NT2/D1 (cell line): ENCODE measurements at regions not wholly inside any gene's neighbourhood (a gene's known extent, or its start where the extent isn't known, plus 50 kb on each side); places are given as distances from the start of the nearest gene placed in this dataset.

ENCODE experiments used
- SUZ12 ChIP-seq: IDR thresholded peaks from 2 replicates; pipeline ENCODE4 v1.6.1; 2011; ENCODE audit not compliant: insufficient read length, insufficient read depth; ENCODE audit errors: extremely low read depth
- YY1 ChIP-seq: IDR thresholded peaks from 2 replicates; pipeline ENCODE4 v1.6.1; 2011; ENCODE audit not compliant: insufficient read length, insufficient read depth
- ZNF274 ChIP-seq: IDR thresholded peaks from 2 replicates; pipeline ENCODE4 v1.6.1; 2011; ENCODE audit warnings: mild to moderate bottlenecking, low read depth, low read length

GRCh38 chr6:153720732-153721131 lies 318.3 kb upstream of the OPRM1 start:
- TF ChIP-seq SUZ12 (no peak), ZNF274 (no peak), YY1 (no peak)
